GM18867 (cell line): ENCODE measurements at regions not wholly inside any gene's neighbourhood (a gene's known extent, or its start where the extent isn't known, plus 50 kb on each side); places are given as distances from the start of the nearest gene placed in this dataset.
A peak's percentile ranks its signal among the peaks of the same experiment; 100 is the strongest.
"Not testable (repeated sequence)": the region's sequence is repeated elsewhere in the genome, so short reads cannot be mapped to it uniquely, and the experiment has no call there.

Source experiments
- ATAC-seq: cut with Tn5 transposase; IDR thresholded peaks from one replicate; pipeline ENCODE4 v1.9.1; 2021; ENCODE audit warnings: mild to moderate bottlenecking, moderate library complexity; ENCODE audit not compliant: unreplicated experiment

GRCh38 chr5:98258939-98259338, 514.5 kb upstream of the RGMB start:
- ATAC-seq, result no peak

GRCh38 chr5:98259595-98259994, 513.9 kb upstream of the RGMB start:
- no peak for ATAC-seq

- no peak for ATAC-seq
Observed at GRCh38 chr5:98263084-98263483, 510.4 kb upstream of the RGMB start.

GRCh38 chr5:98268162-98268860, 505.2 kb upstream of the RGMB start:
- ATAC-seq, result no peak

- ATAC-seq, result no peak
Observed at GRCh38 chr5:98275980-98276379, 497.5 kb upstream of the RGMB start.

- ATAC-seq, result no peak
Observed at GRCh38 chr5:98282521-98282920, 490.9 kb upstream of the RGMB start.

- ATAC-seq, result no peak
Observed at GRCh38 chr5:98292496-98292895, 481.0 kb upstream of the RGMB start.

- no peak for ATAC-seq
Observed at GRCh38 chr5:98296426-98296825, 477.0 kb upstream of the RGMB start.

GRCh38 chr5:98299435-98299834, 474.0 kb upstream of the RGMB start:
- no peak for ATAC-seq

GRCh38 chr5:98301547-98301946, 471.9 kb upstream of the RGMB start:
- no peak for ATAC-seq

GRCh38 chr5:98307811-98308210, 465.7 kb upstream of the RGMB start:
- no peak for ATAC-seq

GRCh38 chr5:98308231-98308630, 465.2 kb upstream of the RGMB start:
- ATAC-seq, result no peak

- ATAC-seq, result no peak
Observed at GRCh38 chr5:98308960-98309359, 464.5 kb upstream of the RGMB start.

GRCh38 chr5:98309785-98310598, 463.5 kb upstream of the RGMB start:
- peak; percentile 78 for ATAC-seq

GRCh38 chr5:98314292-98314691, 459.2 kb upstream of the RGMB start:
- no peak for ATAC-seq

- no peak for ATAC-seq
Observed at GRCh38 chr5:98318386-98318785, 455.1 kb upstream of the RGMB start.

- ATAC-seq, result no peak
Observed at GRCh38 chr5:98319299-98320011, 454.0 kb upstream of the RGMB start.

- ATAC-seq, result no peak
Observed at GRCh38 chr5:98320343-98320742, 453.1 kb upstream of the RGMB start.

- ATAC-seq, result no peak
Observed at GRCh38 chr5:98321361-98321760, 452.1 kb upstream of the RGMB start.

- not testable (repeated sequence) for ATAC-seq
Observed at GRCh38 chr5:98325187-98325586, 448.3 kb upstream of the RGMB start.

- ATAC-seq, result no peak
Observed at GRCh38 chr5:98328015-98328414, 445.4 kb upstream of the RGMB start.

- no peak for ATAC-seq
Observed at GRCh38 chr5:98330871-98331270, 442.6 kb upstream of the RGMB start.
